ENCODE measurements at regions not wholly inside any gene's neighbourhood (a gene's known extent, or its start where the extent isn't known, plus 50 kb on each side); places are given as distances from the start of the nearest gene placed in this dataset.

GRCh38 chr18:60996326-60996725, 336.9 kb upstream of the CDH20 start:
- DNase-seq: no peak

GRCh38 chr18:60996822-60997221, 336.4 kb upstream of the CDH20 start:
- no peak for DNase-seq

- no peak for DNase-seq
Measured at GRCh38 chr18:61001138-61001537, 332.1 kb upstream of the CDH20 start.

- DNase-seq: no peak
Measured at GRCh38 chr18:61006687-61007224, 326.5 kb upstream of the CDH20 start.

GRCh38 chr18:61019338-61020301, 313.6 kb upstream of the CDH20 start:
- DNase-seq: no peak

GRCh38 chr18:61025596-61025995, 307.6 kb upstream of the CDH20 start:
- no peak for DNase-seq

GRCh38 chr18:61031626-61032025, 301.6 kb upstream of the CDH20 start:
- no peak for DNase-seq

GRCh38 chr18:61034580-61034979, 298.6 kb upstream of the CDH20 start:
- no peak for DNase-seq

GRCh38 chr18:61039251-61039650, 294.0 kb upstream of the CDH20 start:
- no peak for DNase-seq

- DNase-seq: no peak
Measured at GRCh38 chr18:61047794-61048193, 285.4 kb upstream of the CDH20 start.

GRCh38 chr18:61057443-61057842, 275.8 kb upstream of the CDH20 start:
- no peak for DNase-seq

GRCh38 chr18:61062258-61062657, 271.0 kb upstream of the CDH20 start:
- DNase-seq: no peak

- DNase-seq: no peak
Measured at GRCh38 chr18:61064911-61065310, 268.3 kb upstream of the CDH20 start.

- no peak for DNase-seq
Measured at GRCh38 chr18:61076986-61077385, 256.2 kb upstream of the CDH20 start.

- no peak for DNase-seq
Measured at GRCh38 chr18:61079714-61080113, 253.5 kb upstream of the CDH20 start.

GRCh38 chr18:61080954-61081528, 252.2 kb upstream of the CDH20 start:
- DNase-seq: no peak

GRCh38 chr18:61082976-61083630, 250.1 kb upstream of the CDH20 start:
- no peak for DNase-seq

GRCh38 chr18:61085036-61085435, 248.2 kb upstream of the CDH20 start:
- DNase-seq: no peak

- no peak for DNase-seq
Measured at GRCh38 chr18:61085761-61086160, 247.5 kb upstream of the CDH20 start.

- DNase-seq: no peak
Measured at GRCh38 chr18:61086657-61087056, 246.6 kb upstream of the CDH20 start.

- no peak for DNase-seq
Measured at GRCh38 chr18:61091379-61091778, 241.9 kb upstream of the CDH20 start.

GRCh38 chr18:61093965-61094364, 239.3 kb upstream of the CDH20 start:
- no peak for DNase-seq

- DNase-seq: no peak
Measured at GRCh38 chr18:61096226-61096625, 237.0 kb upstream of the CDH20 start.

GRCh38 chr18:61107113-61107512, 226.1 kb upstream of the CDH20 start:
- DNase-seq: no peak

Measured in NCI-H510A (cell line).